DOHH2 (cell line): ENCODE measurements at regions not wholly inside any gene's neighbourhood (a gene's known extent, or its start where the extent isn't known, plus 50 kb on each side); places are given as distances from the start of the nearest gene placed in this dataset.

Experiments
- H3F3A ChIP-seq: fragments of 200-600 bp; sonication (generic), shearing (Covaris generic); 2 replicates; pipeline ENCODE4 v1.6.0; 2016; ENCODE audit warnings: antibody characterized with exemption, mild to moderate bottlenecking; ENCODE audit not compliant: control insufficient read depth, insufficient read depth
- H3K27ac ChIP-seq: fragments of 200-600 bp; sonication (generic); 2 replicates; pipeline ENCODE4 v1.5.1; 2014; ENCODE audit warnings: low read depth, mild to moderate bottlenecking, low read length, moderate library complexity
- H3K27me3 ChIP-seq: fragments of 200-600 bp; sonication (generic); 2 replicates; pipeline ENCODE4 v1.6.1; 2014; ENCODE audit warnings: mild to moderate bottlenecking, low read length, mixed read lengths; ENCODE audit not compliant: control insufficient read depth
- H3K36me3 ChIP-seq: fragments of 200-600 bp; sonication (generic); 2 replicates; pipeline ENCODE4 v1.6.1; 2014; ENCODE audit warnings: mild to moderate bottlenecking, low read length, moderate library complexity, mixed read lengths; ENCODE audit not compliant: control insufficient read depth
- H3K4me1 ChIP-seq: fragments of 200-600 bp; sonication (generic); 2 replicates; pipeline ENCODE4 v1.6.1; 2014; ENCODE audit warnings: mild to moderate bottlenecking, low read length, mixed read lengths; ENCODE audit not compliant: control insufficient read depth
- H3K4me2 ChIP-seq: fragments of 200-600 bp; sonication (generic); 2 replicates; pipeline ENCODE4 v1.6.0; 2014; ENCODE audit warnings: mild to moderate bottlenecking, low read length, moderate library complexity
- H3K4me3 ChIP-seq: fragments of 200-600 bp; sonication (generic); 2 replicates; pipeline ENCODE4 v1.5.1; 2014; ENCODE audit warnings: mild to moderate bottlenecking, low read length, mixed read lengths
- H3K79me2 ChIP-seq: fragments of 200-600 bp; sonication (generic); 2 replicates; pipeline ENCODE4 v1.6.1; 2014; ENCODE audit warnings: mild to moderate bottlenecking, low read length, mixed read lengths; ENCODE audit not compliant: control insufficient read depth
- H3K9me2 ChIP-seq: fragments of 200-600 bp; sonication (generic); replicated peaks from 2 replicates; pipeline ENCODE4 v1.6.1; 2014; ENCODE audit warnings: mild to moderate bottlenecking, low read length, mixed read lengths; ENCODE audit not compliant: control insufficient read depth
- H3K9me3 ChIP-seq: fragments of 200-600 bp; sonication (generic); 2 replicates; pipeline ENCODE4 v1.6.1; 2014; ENCODE audit warnings: antibody characterized with exemption, low read length, mixed read lengths; ENCODE audit not compliant: control insufficient read depth, insufficient read depth
- H4K20me1 ChIP-seq: fragments of 200-600 bp; sonication (generic); 2 replicates; pipeline ENCODE4 v1.6.0; 2014; ENCODE audit warnings: low read depth, mild to moderate bottlenecking, antibody characterized with exemption, low read length, moderate library complexity; ENCODE audit not compliant: control insufficient read depth, insufficient read depth
- CTCF ChIP-seq: fragments of 200-600 bp; sonication (generic); IDR thresholded peaks from one replicate; pipeline ENCODE4 v1.5.1; 2014; ENCODE audit warnings: antibody characterized with exemption, mild to moderate bottlenecking, low read depth, low read length; ENCODE audit not compliant: poor library complexity, severe bottlenecking
- EZH2phosphoT487 ChIP-seq: fragments of 200-600 bp; sonication (generic); IDR thresholded peaks from 2 replicates; pipeline ENCODE4 v1.6.1; 2017; ENCODE audit warnings: borderline replicate concordance, mild to moderate bottlenecking, antibody characterized with exemption, low read length, moderate library complexity, mixed read lengths

GRCh38 chr4:12409507-12410190 lies 981.0 kb upstream of the HS3ST1 start:
- no peaks in the 10 kb centered on the region for H3F3A ChIP-seq
- H3K4me1 ChIP-seq = no peaks in the 10 kb centered on the region
- H3K27ac ChIP-seq = no peak overlapping the region
- no peak overlapping the region for H3K4me3 ChIP-seq
- H3K4me2 ChIP-seq = no peak overlapping the region
- H3K36me3 ChIP-seq = no peaks in the 10 kb centered on the region
- no peaks in the 10 kb centered on the region for H3K79me2 ChIP-seq
- no peaks in the 10 kb centered on the region for H3K9me2 ChIP-seq
- no peaks in the 10 kb centered on the region for H3K9me3 ChIP-seq
- no peaks in the 10 kb centered on the region for H3K27me3 ChIP-seq
- TF ChIP-seq EZH2phosphoT487 = no peak
- no peak for TF ChIP-seq CTCF
- H4K20me1 ChIP-seq = no peaks in the 10 kb centered on the region

- H3K27me3 ChIP-seq = no peaks in the 10 kb centered on the region
These were observed 979.7 kb upstream of the HS3ST1 start for GRCh38 chr4:12408364-12408763.

GRCh38 chr4:12403175-12403574 lies 974.5 kb upstream of the HS3ST1 start:
- no peak overlapping the region for H3K27ac ChIP-seq
- H3K36me3 ChIP-seq = no peaks in the 10 kb centered on the region
- H3K4me3 ChIP-seq = no peak overlapping the region
- TF ChIP-seq EZH2phosphoT487 (no peak), CTCF (no peak)
- no peaks in the 10 kb centered on the region for H4K20me1 ChIP-seq
- no peaks in the 10 kb centered on the region for H3F3A ChIP-seq
- H3K79me2 ChIP-seq = no peaks in the 10 kb centered on the region
- H3K9me2 ChIP-seq = no peaks in the 10 kb centered on the region
- H3K27me3 ChIP-seq = no peaks in the 10 kb centered on the region
- no peak overlapping the region for H3K4me2 ChIP-seq
- H3K9me3 ChIP-seq = no peaks in the 10 kb centered on the region
- no peaks in the 10 kb centered on the region for H3K4me1 ChIP-seq

More at GRCh38 chr4:12408364-12408763, 979.7 kb upstream of the HS3ST1 start:
- Histone ChIP-seq H3K79me2 (no peaks in the 10 kb centered on the region), H3K4me2 (no peak overlapping the region), H3K4me1 (no peaks in the 10 kb centered on the region), H3F3A (no peaks in the 10 kb centered on the region), H3K9me3 (no peaks in the 10 kb centered on the region), H3K36me3 (no peaks in the 10 kb centered on the region), H3K27ac (no peak overlapping the region), H3K4me3 (no peak overlapping the region), H3K9me2 (no peaks in the 10 kb centered on the region), H4K20me1 (no peaks in the 10 kb centered on the region)
- no peak for TF ChIP-seq CTCF
- TF ChIP-seq EZH2phosphoT487 = no peak
